Activated naive CD4-positive, alpha-beta T cell (primary cell): ENCODE measurements at regions not wholly inside any gene's neighbourhood (a gene's known extent, or its start where the extent isn't known, plus 50 kb on each side); places are given as distances from the start of the nearest gene placed in this dataset.
"Not testable (repeated sequence)": the region's sequence is repeated elsewhere in the genome, so short reads cannot be mapped to it uniquely, and the experiment has no call there.

Experiments
- DNase-seq, 4 experiments: peaks; one replicate each; lab custom pipeline; 2025; lab: John Stamatoyannopoulos, UW

- DNase-seq: no peak
Measured at GRCh38 chr7:113783403-113783802, 135.4 kb downstream of the PPP1R3A start.

DNA sequence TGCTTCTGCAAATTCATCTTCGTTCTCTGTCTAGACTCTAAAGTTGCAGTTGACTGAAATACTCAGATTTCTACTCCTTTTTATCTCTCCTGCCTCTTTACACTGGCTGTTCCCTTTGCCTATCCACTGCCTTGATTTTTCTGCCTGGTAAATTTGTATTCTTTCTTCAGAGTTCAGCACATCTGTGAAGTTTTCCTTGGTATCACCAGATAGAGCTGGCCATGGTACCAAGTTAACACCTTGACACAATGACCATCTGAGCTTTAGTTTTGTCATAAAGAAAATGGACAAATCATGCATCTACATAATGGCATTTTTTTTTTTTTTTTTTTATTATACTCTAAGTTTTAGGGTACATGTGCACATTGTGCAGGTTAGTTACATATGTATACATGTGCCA lies 143.0 kb downstream of the PPP1R3A start:
- DNase-seq: no peak

- DNase-seq: no peak
Measured at GRCh38 chr7:113775401-113775800, 143.4 kb downstream of the PPP1R3A start.

GRCh38 chr7:113774182-113774807 lies 144.5 kb downstream of the PPP1R3A start:
- DNase-seq: no peak

- no peak for DNase-seq
Measured at GRCh38 chr7:113770146-113770738, 148.6 kb downstream of the PPP1R3A start.

DNA sequence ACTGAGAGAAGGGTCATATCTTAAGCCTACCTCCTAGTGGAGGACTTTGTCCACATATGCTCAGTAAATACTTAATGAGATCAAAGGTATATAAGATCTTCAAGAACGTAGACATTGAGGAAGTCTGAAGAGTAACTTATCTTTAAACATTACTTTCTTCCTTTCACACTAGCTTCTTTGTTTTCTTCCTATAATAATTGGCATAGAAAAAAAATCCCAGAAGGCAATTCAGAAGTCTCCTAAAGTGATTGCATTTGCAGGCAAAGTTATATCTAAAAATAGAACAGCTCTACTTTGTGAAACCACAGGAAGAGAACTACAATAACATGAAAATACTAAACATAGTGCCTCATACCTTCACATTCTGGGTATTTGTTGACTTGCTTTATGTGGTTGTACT lies 150.4 kb downstream of the PPP1R3A start:
- no peak for DNase-seq

GRCh38 chr7:113764401-113765035 lies 154.3 kb downstream of the PPP1R3A start:
- DNase-seq: no peak

GRCh38 chr7:113763226-113763625 lies 155.6 kb downstream of the PPP1R3A start:
- DNase-seq: no peak

DNA sequence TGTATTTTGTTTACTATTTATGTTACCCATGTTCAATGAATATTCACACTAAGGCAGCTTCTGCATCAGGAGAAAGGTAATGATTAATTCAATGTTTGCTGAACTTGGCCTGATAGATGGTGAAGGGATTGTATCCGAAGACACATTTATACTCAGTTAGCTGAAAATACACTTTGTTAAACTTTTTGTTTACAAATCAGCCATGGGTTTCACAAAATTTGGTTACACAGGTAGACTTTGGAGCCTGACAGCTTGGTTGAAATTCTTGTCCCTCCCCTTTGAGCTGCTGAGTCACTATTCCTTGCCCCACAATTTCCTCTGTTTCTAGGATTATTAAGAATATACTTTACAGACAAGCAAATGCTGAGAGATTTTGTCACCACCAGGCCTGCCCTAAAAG lies 162.6 kb downstream of the PPP1R3A start:
- DNase-seq: no peak

GRCh38 chr7:113752689-113753088 lies 166.1 kb downstream of the PPP1R3A start:
- DNase-seq: no peak

GRCh38 chr7:113752289-113752688 lies 166.5 kb downstream of the PPP1R3A start:
- no peak for DNase-seq

DNA sequence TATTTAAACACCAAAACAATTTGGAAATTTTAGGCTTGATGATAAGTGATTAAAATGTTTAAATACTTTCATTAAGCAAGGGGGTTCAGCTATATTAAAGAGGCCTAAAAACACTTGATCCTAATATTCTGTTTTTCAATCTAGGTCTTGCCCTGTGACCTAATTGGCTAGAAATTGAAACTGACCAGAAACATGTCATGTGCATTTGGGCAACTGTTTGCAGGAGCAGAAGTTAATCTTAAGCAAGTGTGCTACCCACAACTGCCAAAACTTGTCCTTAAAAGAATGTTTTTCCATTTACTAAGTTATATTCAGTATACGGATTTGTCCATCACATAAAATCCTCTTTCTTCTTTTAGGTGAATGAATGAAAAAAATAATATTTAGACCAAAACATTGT lies 167.3 kb downstream of the PPP1R3A start:
- DNase-seq: no peak

DNA sequence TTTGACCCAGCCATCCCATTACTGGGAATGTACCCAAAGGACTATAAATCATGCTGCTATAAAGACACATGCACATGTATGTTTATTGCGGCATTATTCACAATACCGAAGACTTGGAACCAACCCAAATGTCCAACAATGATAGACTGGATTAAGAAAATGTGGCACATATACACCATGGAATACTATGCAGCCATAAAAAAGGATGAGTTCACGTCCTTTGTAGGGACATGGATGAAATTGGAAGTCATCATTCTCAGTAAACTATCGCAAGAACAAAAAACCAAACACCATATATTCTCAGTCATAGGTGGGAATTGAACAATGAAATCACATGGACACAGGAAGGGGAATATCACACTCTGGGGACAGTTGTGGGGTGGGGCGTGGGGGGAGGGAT lies 170.4 kb downstream of the PPP1R3A start:
- DNase-seq: not testable (repeated sequence)

DNA sequence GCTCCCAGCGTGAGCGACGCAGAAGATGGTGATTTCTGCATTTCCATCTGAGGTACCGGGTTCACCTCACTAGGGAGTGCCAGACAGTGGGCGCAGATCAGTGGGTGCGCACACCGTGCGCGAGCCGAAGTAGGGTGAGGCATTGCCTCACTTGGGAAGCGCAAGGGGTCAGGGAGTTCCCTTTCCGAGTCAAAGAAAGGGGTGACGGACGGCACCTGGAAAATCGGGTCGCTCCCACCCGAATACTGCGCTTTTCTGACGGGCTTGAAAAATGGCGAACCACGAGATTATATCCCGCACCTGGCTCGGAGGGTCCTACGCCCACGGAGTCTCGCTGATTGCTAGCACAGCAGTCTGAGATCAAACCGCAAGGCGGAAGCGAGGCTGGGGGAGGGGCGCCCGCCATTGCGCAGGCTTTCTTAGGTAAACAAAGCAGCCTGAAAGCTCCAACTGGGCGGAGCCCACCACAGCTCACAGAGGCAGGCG lies 175.8 kb downstream of the PPP1R3A start:
- not testable (repeated sequence) for DNase-seq

GRCh38 chr7:113742377-113742776 lies 176.4 kb downstream of the PPP1R3A start:
- DNase-seq: no peak

- no peak for DNase-seq
Measured at GRCh38 chr7:113731571-113731970, 187.2 kb downstream of the PPP1R3A start.

- no peak for DNase-seq
Measured at GRCh38 chr7:113730309-113730955, 188.4 kb downstream of the PPP1R3A start.

DNA sequence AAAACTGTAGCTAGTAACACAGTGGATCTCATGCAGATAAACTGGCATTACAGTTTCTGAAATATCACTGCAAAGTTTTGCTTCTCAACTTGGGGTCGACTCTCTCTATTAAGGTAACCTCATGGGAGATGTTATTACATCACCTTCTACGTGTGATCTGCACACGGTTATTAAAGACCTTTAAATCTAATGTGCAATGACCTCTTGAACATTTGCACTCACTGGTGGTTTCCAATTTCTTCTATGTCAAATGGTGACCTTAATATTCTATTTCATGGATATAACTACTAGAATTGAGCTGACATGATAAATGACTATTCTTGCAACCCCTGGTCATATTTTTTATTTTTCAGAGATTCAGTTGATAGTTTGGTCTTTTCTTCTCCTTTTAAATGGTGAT lies 191.3 kb downstream of the PPP1R3A start:
- no peak for DNase-seq

- DNase-seq: no peak
Measured at GRCh38 chr7:113722006-113722405, 196.8 kb downstream of the PPP1R3A start.

GRCh38 chr7:113717739-113718138 lies 201.1 kb downstream of the PPP1R3A start:
- DNase-seq: no peak

- DNase-seq: no peak
Measured at GRCh38 chr7:113715981-113716856, 202.6 kb downstream of the PPP1R3A start.

DNA sequence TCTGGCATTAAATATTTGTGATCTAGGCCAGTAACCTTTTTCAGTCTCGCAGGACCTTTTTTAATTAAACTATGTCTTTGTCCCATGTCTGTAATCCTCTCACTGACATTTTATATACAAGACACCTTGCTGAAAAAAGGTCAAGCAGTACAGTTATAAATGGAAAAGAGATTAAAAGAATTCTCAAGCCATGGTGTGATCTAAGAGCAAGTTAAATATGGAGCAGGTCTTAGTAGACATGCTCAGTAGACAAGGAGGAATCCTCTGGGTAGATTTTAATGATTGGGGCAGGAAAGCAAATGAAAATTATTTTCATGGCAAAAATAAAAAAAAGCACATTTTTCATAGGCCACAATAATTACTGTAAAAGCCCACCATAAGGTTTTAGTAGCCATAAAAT lies 203.5 kb downstream of the PPP1R3A start:
- DNase-seq: no peak
